ENCODE measurements at regions not wholly inside any gene's neighbourhood (a gene's known extent, or its start where the extent isn't known, plus 50 kb on each side); places are given as distances from the start of the nearest gene placed in this dataset.

DNA sequence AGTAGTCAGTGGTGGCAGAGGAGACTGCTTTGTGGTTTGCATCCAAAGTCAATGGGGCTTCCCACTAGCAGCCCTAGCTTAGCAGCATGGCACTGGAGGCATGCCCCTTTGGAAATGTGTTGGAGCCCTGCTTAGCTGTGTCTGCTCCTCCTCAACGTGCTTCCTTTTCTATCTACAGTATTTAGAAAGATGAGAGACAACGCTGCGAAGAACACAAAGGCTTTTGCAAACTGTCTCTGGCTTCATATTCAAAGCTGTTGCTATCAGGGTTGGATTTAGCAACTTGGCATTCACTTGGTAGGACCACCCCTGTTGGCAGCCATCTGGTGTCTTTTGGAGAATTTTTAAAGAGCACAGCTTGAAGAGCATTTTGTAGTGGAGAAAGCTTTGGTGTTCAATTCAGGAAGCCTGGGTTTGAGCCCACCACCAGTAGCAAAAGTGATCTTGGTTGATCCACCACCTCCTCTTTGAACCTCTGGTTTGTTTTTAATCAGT is 82.1 kb upstream of the CCDC196 start:
- ChIA-PET POLR2A (ENCODE audit: low non-redundant PET) (no interaction called here), CTCF (no interaction called here)
- DNase-seq (ENCODE audit: low spot score), result no peak
- BruUV-seq (replicated peaks), result no TSS peak
- H3K36me3 ChIP-seq (ENCODE audit: insufficient read depth, low read length, poor library complexity, severe bottlenecking), result no peaks in the 10 kb centered on the region
- no peaks in the 10 kb centered on the region for H3K27me3 ChIP-seq (replicated peaks; ENCODE audit: insufficient read depth, low read depth, low read length, poor library complexity)
- no peak overlapping the region for H3K27ac ChIP-seq (ENCODE audit: low read depth, low read length, poor library complexity, severe bottlenecking)
- no peaks in the 10 kb centered on the region for H3K9me3 ChIP-seq (ENCODE audit: low read depth, low read length, poor library complexity, severe bottlenecking)
- H3K4me1 ChIP-seq (ENCODE audit: insufficient read depth, low read length, poor library complexity, severe bottlenecking), result no peaks in the 10 kb centered on the region
- H3K4me3 ChIP-seq (ENCODE audit: low read depth, low read length, poor library complexity, severe bottlenecking), result no peak overlapping the region
- intact Hi-C loops (cut with micrococcal nuclease; ENCODE audit: unreplicated experiment), result no loop called here
- TF ChIP-seq EZH2 (IDR thresholded peaks at IDR 0.05; ENCODE audit: borderline replicate concordance, low read depth, low read length, poor library complexity, severe bottlenecking), result no peak
- no peak for TF ChIP-seq CTCF (conservative IDR thresholded peaks at IDR 0.05; ENCODE audit: low read depth, low read length)

GRCh38 chr14:66405158-66405557 is 81.0 kb upstream of the CCDC196 start:
- POLR2A ChIA-PET (ENCODE audit: low non-redundant PET), result no interaction called here
- BruUV-seq (replicated peaks), result no TSS peak
- intact Hi-C loops (cut with micrococcal nuclease; ENCODE audit: unreplicated experiment), result no loop called here

DNA sequence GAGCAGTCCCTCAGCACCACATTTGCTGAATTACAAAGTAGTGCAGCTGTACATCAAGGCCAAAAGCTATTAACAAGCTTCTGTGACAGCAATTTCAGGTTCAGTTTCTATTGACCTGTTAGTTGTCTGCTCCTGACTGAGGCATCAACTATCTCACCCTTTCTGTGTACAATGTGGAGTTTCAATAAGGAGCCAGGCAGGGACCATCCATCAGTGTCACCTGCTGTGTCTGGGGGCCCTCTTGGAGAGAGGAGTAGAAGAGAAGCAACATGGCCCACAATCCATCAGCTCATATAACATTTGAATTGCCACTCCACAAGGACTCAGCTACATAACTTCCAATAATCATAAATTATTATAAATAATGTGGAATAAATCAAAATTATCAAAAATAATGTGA is 72.3 kb upstream of the CCDC196 start:
- intact Hi-C loops (cut with micrococcal nuclease; ENCODE audit: unreplicated experiment), result no loop called here
- TF ChIP-seq EZH2 (IDR thresholded peaks at IDR 0.05; ENCODE audit: borderline replicate concordance, low read depth, low read length, poor library complexity, severe bottlenecking), result no peak
- DNase-seq (ENCODE audit: low spot score), result no peak
- CTCF ChIA-PET, result no interaction called here
- no peaks in the 10 kb centered on the region for H3K9me3 ChIP-seq (ENCODE audit: low read depth, low read length, poor library complexity, severe bottlenecking)
- POLR2A ChIA-PET (ENCODE audit: low non-redundant PET), result no interaction called here
- H3K4me1 ChIP-seq (ENCODE audit: insufficient read depth, low read length, poor library complexity, severe bottlenecking), result no peaks in the 10 kb centered on the region
- H3K27ac ChIP-seq (ENCODE audit: low read depth, low read length, poor library complexity, severe bottlenecking), result no peak overlapping the region
- H3K27me3 ChIP-seq (replicated peaks; ENCODE audit: insufficient read depth, low read depth, low read length, poor library complexity), result no peaks in the 10 kb centered on the region
- BruUV-seq (replicated peaks), result no TSS peak
- H3K4me3 ChIP-seq (ENCODE audit: low read depth, low read length, poor library complexity, severe bottlenecking), result no peak overlapping the region
- H3K36me3 ChIP-seq (ENCODE audit: insufficient read depth, low read length, poor library complexity, severe bottlenecking), result no peaks in the 10 kb centered on the region

More at GRCh38 chr14:66405158-66405557, 81.0 kb upstream of the CCDC196 start:
- DNase-seq (ENCODE audit: low spot score), result no peak
- H3K4me1 ChIP-seq (ENCODE audit: insufficient read depth, low read length, poor library complexity, severe bottlenecking), result no peaks in the 10 kb centered on the region
- H3K9me3 ChIP-seq (ENCODE audit: low read depth, low read length, poor library complexity, severe bottlenecking), result no peaks in the 10 kb centered on the region
- no peaks in the 10 kb centered on the region for H3K27me3 ChIP-seq (replicated peaks; ENCODE audit: insufficient read depth, low read depth, low read length, poor library complexity)
- TF ChIP-seq CTCF (conservative IDR thresholded peaks at IDR 0.05; ENCODE audit: low read depth, low read length) (no peak), EZH2 (IDR thresholded peaks at IDR 0.05; ENCODE audit: borderline replicate concordance, low read depth, low read length, poor library complexity, severe bottlenecking) (no peak)
- H3K27ac ChIP-seq (ENCODE audit: low read depth, low read length, poor library complexity, severe bottlenecking), result no peak overlapping the region
- no peak overlapping the region for H3K4me3 ChIP-seq (ENCODE audit: low read depth, low read length, poor library complexity, severe bottlenecking)
- no peaks in the 10 kb centered on the region for H3K36me3 ChIP-seq (ENCODE audit: insufficient read depth, low read length, poor library complexity, severe bottlenecking)
- CTCF ChIA-PET, result no interaction called here

- H3K4me1 ChIP-seq (ENCODE audit: insufficient read depth, low read length, poor library complexity, severe bottlenecking), result no peaks in the 10 kb centered on the region
- CTCF ChIA-PET, result no interaction called here
- BruUV-seq (replicated peaks), result no TSS peak
- H3K36me3 ChIP-seq (ENCODE audit: insufficient read depth, low read length, poor library complexity, severe bottlenecking), result no peaks in the 10 kb centered on the region
- TF ChIP-seq CTCF (conservative IDR thresholded peaks at IDR 0.05; ENCODE audit: low read depth, low read length), result no peak
- no peak for TF ChIP-seq EZH2 (IDR thresholded peaks at IDR 0.05; ENCODE audit: borderline replicate concordance, low read depth, low read length, poor library complexity, severe bottlenecking)
- no peak overlapping the region for H3K4me3 ChIP-seq (ENCODE audit: low read depth, low read length, poor library complexity, severe bottlenecking)
- H3K27me3 ChIP-seq (replicated peaks; ENCODE audit: insufficient read depth, low read depth, low read length, poor library complexity), result no peaks in the 10 kb centered on the region
- POLR2A ChIA-PET (ENCODE audit: low non-redundant PET), result no interaction called here
- DNase-seq (ENCODE audit: low spot score), result no peak
- intact Hi-C loops (cut with micrococcal nuclease; ENCODE audit: unreplicated experiment), result no loop called here
- no peaks in the 10 kb centered on the region for H3K9me3 ChIP-seq (ENCODE audit: low read depth, low read length, poor library complexity, severe bottlenecking)
- H3K27ac ChIP-seq (ENCODE audit: low read depth, low read length, poor library complexity, severe bottlenecking), result no peak overlapping the region
Measured at GRCh38 chr14:66414511-66414910, 71.7 kb upstream of the CCDC196 start.
